Activated naive CD8-positive, alpha-beta T cell treated with anti-CD3 and anti-CD28 coated beads, Interleukin-2, amount 50 U/mL, for 24 hours (primary cell): ENCODE measurements at regions not wholly inside any gene's neighbourhood (a gene's known extent, or its start where the extent isn't known, plus 50 kb on each side); places are given as distances from the start of the nearest gene placed in this dataset.

Experiments used
- ATAC-seq: fragments of 150-1000 bp; cut with Tn5 transposase; one replicate; pipeline ENCODE4 v1.10.0; 2021
- DNase-seq: peaks from one replicate; pipeline ENCODE4 v3.0.0; 2021
- H3K27ac Mint-ChIP-seq: one replicate; pipeline ENCODE4 v1.8.0; 2021; ENCODE audit warnings: mild to moderate bottlenecking, mixed read lengths
- H3K27me3 Mint-ChIP-seq: one replicate; pipeline ENCODE4 v1.8.0; 2021; ENCODE audit warnings: mixed read lengths
- H3K36me3 Mint-ChIP-seq: one replicate; pipeline ENCODE4 v1.8.0; 2021; ENCODE audit warnings: low read depth, mixed read lengths
- H3K4me1 Mint-ChIP-seq: one replicate; pipeline ENCODE4 v1.8.0; 2021; ENCODE audit warnings: mixed read lengths
- H3K4me3 Mint-ChIP-seq: one replicate; pipeline ENCODE4 v1.8.0; 2021; ENCODE audit warnings: mild to moderate bottlenecking, moderate library complexity, mixed read lengths
- H3K9me3 Mint-ChIP-seq: one replicate; pipeline ENCODE4 v1.8.0; 2021; ENCODE audit warnings: mixed read lengths

DNA sequence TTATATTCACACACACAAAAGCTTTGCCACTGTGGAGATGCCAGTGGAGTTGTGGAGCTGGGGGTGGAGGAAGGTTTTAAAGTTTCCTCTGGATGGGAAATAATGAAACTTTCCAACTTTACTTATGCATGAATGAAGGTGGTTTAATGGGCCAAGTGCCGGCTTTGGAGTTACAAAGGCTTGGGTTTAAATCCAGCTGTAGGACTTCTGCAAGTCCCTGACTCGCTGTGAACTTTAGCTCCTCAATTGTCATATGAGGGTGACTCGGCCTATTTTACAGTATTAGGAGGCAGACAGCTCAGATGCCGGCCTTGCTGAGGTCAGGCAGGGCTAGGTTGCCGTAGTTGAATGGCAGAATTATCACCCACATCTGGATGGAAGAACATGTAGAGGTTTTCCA is 415.8 kb upstream of the TRIB2 start:
- H3K4me1 Mint-ChIP-seq = peaks cover 39% of the 10 kb centered on the region
- H3K27ac Mint-ChIP-seq = no peak overlapping the region
- peaks cover 4% of the 10 kb centered on the region for H3K27me3 Mint-ChIP-seq
- no peaks in the 10 kb centered on the region for H3K36me3 Mint-ChIP-seq
- H3K9me3 Mint-ChIP-seq = no peaks in the 10 kb centered on the region
- no peak overlapping the region for H3K4me3 Mint-ChIP-seq
- DNase-seq (no peak), ATAC-seq (no peak)

DNA sequence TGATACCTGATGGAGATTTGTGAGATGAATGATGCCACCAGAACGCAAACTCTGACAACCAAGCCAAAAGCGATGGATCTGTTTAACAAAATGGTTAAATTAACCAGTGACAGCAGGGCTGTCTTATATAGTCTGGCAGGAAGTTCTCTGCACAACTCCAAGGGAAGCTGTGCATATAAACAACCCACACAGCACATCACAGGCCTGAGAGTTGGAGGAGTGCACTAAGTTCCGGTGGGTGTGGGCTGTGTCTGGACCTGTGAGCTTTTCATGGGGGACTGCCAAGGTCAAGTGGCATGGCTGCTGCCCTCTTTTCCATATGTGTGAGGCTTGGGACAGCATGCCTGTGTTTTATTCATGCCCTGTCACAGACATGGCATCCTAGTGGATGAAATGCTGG is 414.6 kb upstream of the TRIB2 start:
- no peak overlapping the region for H3K4me3 Mint-ChIP-seq
- H3K9me3 Mint-ChIP-seq = no peaks in the 10 kb centered on the region
- H3K4me1 Mint-ChIP-seq = peaks cover 31% of the 10 kb centered on the region
- no peak overlapping the region for H3K27ac Mint-ChIP-seq
- no peaks in the 10 kb centered on the region for H3K36me3 Mint-ChIP-seq
- ATAC-seq (no peak), DNase-seq (no peak)
- peaks cover under 1% of the 10 kb centered on the region for H3K27me3 Mint-ChIP-seq

DNA sequence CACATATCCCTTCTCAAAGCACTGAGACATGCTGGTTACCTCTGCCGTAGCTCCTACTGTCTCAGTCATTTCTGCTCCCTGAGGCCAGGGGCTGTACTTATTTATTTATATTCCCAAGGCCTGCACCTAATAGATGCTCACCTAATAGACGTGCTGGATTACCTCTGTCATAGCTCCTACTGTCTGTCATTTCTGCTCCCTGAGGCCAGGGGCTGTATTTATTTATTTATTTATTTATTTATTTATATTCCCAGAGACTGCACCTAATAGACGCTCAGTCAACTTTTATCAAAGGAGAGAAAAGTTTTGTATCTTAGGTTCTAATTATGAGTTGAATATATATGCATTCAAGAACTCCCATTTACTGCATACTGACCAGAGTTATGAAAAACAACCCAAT is 414.0 kb upstream of the TRIB2 start:
- DNase-seq (no peak), ATAC-seq (no peak)
- no peaks in the 10 kb centered on the region for H3K9me3 Mint-ChIP-seq
- no peaks in the 10 kb centered on the region for H3K27me3 Mint-ChIP-seq
- no peaks in the 10 kb centered on the region for H3K36me3 Mint-ChIP-seq
- no peak overlapping the region for H3K4me3 Mint-ChIP-seq
- no peak overlapping the region for H3K27ac Mint-ChIP-seq
- H3K4me1 Mint-ChIP-seq = peaks cover 31% of the 10 kb centered on the region

DNA sequence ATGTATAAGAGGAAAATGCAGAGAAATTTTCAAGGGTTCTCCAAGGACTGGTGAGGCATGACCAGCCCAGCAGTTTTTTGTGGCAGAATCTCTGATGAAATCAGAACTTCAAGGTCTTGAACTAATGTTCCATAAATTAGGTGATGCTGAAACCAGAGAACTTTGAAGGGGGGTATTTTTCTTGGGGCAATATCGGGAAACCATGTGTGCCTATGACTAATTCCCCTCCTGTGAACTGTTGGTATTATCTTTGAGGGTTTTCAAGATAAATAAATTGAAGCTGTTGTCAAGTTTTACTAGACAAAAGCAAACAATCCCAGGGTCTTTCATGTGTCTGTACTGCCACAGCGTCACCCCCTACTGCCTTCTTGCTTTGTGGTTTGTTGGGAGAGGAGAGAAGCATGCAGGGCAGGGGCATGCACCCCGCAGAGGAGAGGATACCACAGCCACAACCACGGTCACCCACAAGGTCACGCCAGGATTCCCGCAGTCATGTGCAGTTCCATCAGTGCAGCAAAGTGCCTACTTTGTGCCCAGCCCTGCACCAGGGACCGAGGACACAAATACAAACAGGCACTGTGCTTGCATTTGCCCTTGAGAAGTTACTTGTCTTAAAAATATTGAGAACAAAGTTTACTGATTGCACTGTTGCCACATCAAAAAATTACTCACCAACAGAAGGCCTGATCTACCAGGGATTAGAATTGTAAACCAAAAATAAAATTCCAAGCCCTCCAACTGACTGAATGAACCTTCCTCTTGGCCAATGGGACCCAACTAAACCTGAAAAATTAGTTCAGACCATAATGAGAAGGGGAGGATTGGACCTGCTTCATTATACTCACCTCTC is 413.3 kb upstream of the TRIB2 start:
- no peaks in the 10 kb centered on the region for H3K36me3 Mint-ChIP-seq
- H3K27ac Mint-ChIP-seq = peak overlapping the region; percentile 40
- H3K9me3 Mint-ChIP-seq = no peaks in the 10 kb centered on the region
- ATAC-seq = peak; percentile 48
- H3K27me3 Mint-ChIP-seq = no peaks in the 10 kb centered on the region
- peaks cover 31% of the 10 kb centered on the region for H3K4me1 Mint-ChIP-seq
- H3K4me3 Mint-ChIP-seq = no peak overlapping the region
- peak; percentile 27 for DNase-seq

- DNase-seq (no peak), ATAC-seq (no peak)
- H3K36me3 Mint-ChIP-seq = no peaks in the 10 kb centered on the region
- peaks cover 36% of the 10 kb centered on the region for H3K4me1 Mint-ChIP-seq
- H3K27ac Mint-ChIP-seq = no peak overlapping the region
- no peaks in the 10 kb centered on the region for H3K9me3 Mint-ChIP-seq
- no peak overlapping the region for H3K4me3 Mint-ChIP-seq
- no peaks in the 10 kb centered on the region for H3K27me3 Mint-ChIP-seq
These were observed 412.1 kb upstream of the TRIB2 start for GRCh38 chr2:12304564-12305171.

DNA sequence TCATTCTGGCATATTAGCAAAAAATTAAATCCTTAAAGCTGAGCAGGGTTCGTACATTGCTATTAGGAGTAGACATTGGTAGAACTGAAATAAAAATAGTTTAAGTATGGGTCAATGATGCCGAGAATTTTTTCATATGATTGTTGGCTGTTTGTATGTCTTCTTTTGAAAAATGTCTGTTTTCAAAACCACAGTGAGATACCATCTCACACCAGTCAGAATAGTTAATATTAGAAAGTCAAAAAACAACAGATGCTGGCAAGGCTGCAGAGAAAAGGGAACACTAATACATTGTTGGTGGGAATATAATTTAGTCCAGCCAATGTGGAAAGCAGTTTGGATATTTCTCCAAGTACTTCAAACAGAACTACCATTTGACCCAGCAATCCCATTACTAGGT is 410.8 kb upstream of the TRIB2 start:
- DNase-seq (no peak), ATAC-seq (no peak)
- Mint-ChIP-seq H3K27me3 (no peaks in the 10 kb centered on the region), H3K27ac (no peak overlapping the region), H3K36me3 (no peaks in the 10 kb centered on the region), H3K4me1 (peaks cover 46% of the 10 kb centered on the region), H3K9me3 (no peaks in the 10 kb centered on the region), H3K4me3 (no peak overlapping the region)

- Mint-ChIP-seq H3K4me3 (no peak overlapping the region), H3K9me3 (no peaks in the 10 kb centered on the region), H3K27ac (no peak overlapping the region), H3K36me3 (no peaks in the 10 kb centered on the region), H3K4me1 (peaks cover 28% of the 10 kb centered on the region), H3K27me3 (no peaks in the 10 kb centered on the region)
- no peak for ATAC-seq
- DNase-seq = no peak
These were observed 406.3 kb upstream of the TRIB2 start for GRCh38 chr2:12310399-12310798.

DNA sequence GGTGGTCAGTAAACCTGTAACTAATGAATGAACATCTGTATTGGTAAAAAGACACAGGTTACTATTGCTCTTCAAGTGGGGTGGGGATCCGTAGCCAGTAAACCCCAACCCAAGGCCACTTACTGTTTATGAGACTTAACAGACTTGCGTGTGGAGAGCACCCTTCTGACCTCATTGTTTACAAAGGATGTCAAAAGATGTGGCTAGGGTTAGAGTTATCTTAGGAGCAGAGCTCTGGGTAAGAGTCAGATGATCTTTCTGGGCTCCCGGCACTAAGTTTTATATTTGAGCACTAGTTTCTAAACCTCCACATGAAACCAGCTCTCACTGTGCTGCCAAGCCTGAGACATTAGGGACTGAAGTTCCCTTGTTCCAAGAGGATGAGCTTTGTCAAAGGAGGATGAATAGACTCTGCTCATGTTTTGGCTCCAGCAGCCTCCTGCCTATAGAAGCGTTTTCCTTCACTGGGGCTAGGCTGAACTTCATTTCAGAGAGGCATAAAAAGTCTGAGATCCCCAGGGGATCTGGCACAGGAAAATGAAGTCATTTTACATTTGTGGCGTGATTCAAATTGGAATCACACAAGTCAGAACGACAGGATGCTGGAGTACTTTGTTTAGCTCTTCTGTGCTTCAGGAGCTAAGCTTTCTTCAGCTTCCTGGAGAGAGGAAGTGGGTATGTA is 403.1 kb upstream of the TRIB2 start:
- Mint-ChIP-seq H3K36me3 (no peaks in the 10 kb centered on the region), H3K9me3 (no peaks in the 10 kb centered on the region), H3K4me1 (peaks cover 28% of the 10 kb centered on the region), H3K27me3 (no peaks in the 10 kb centered on the region), H3K4me3 (no peak overlapping the region), H3K27ac (no peak overlapping the region)
- DNase-seq (no peak), ATAC-seq (no peak)

DNA sequence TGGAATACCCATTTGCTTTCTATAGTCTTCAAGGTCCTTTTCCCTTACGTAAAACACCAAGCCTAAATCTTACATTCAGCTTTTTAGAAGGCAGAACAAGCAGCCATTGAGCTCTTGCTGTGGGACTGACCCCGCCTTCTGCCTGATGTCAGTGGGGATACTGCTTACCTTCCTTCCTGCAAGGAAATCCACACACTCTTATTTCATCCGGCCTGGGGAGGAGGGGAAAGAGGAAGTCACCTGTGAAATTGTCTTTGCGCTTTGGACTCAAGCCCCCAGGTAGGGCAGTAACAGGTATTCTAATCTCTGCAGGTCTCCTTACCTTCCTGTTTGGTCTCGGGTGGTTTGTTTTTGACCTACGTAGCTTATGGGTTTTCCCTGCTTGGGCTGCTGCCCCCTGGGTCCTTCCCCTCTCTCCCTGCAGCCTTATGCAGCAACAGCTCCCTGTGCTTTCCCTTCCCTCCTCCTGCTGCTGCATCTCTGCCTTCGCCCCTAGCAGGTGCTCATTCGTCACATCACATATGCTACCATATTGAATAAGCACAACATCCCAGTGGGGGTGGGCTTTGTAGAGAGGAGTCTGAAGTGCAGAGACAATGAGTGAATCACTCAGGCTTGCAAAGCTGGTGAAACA is 402.5 kb upstream of the TRIB2 start:
- Mint-ChIP-seq H3K4me3 (no peak overlapping the region), H3K27me3 (no peaks in the 10 kb centered on the region), H3K4me1 (peaks cover 25% of the 10 kb centered on the region), H3K27ac (peak overlapping the region; percentile 1), H3K36me3 (no peaks in the 10 kb centered on the region), H3K9me3 (no peaks in the 10 kb centered on the region)
- no peak for DNase-seq
- no peak for ATAC-seq

GRCh38 chr2:12315224-12315623 is 401.5 kb upstream of the TRIB2 start:
- Mint-ChIP-seq H3K4me3 (no peak overlapping the region), H3K27ac (no peak overlapping the region), H3K4me1 (peaks cover 23% of the 10 kb centered on the region), H3K27me3 (no peaks in the 10 kb centered on the region), H3K9me3 (no peaks in the 10 kb centered on the region), H3K36me3 (no peaks in the 10 kb centered on the region)
- no peak for ATAC-seq
- no peak for DNase-seq

- H3K9me3 Mint-ChIP-seq = no peaks in the 10 kb centered on the region
- no peak overlapping the region for H3K27ac Mint-ChIP-seq
- H3K27me3 Mint-ChIP-seq = no peaks in the 10 kb centered on the region
- H3K4me1 Mint-ChIP-seq = peaks cover 25% of the 10 kb centered on the region
- DNase-seq = no peak
- no peaks in the 10 kb centered on the region for H3K36me3 Mint-ChIP-seq
- H3K4me3 Mint-ChIP-seq = no peak overlapping the region
- ATAC-seq = no peak
These were observed 400.3 kb upstream of the TRIB2 start for GRCh38 chr2:12316476-12316875.

GRCh38 chr2:12317286-12317685 is 399.4 kb upstream of the TRIB2 start:
- no peak overlapping the region for H3K27ac Mint-ChIP-seq

DNA sequence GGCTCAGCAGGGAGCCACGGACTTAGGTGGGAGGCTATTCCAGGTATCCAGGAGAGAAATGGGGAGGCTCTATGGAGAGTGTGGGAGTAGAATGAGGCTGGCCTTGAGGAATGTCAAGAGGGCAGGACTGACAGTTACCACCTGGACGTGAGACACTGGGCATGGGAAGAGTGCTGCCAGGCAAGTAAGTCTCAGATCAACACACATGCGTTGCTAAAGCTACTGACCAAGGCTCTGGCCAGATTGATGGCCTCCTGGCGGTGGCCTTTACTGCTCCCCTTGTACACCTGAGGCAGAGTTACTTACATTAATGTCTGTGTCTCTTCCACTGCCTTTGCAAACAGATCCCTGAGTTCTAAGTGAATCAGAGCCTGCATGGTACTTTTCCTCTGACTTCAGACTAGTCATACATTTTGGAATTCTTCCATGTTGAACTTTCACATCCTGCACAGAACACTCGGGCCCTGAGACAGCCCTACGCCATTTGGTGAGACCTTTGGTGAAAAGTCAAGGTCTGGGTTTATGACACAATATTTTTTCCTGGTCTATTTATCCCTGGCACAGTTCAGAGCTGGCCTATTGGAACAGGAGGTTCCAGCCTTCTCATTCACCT is 398.8 kb upstream of the TRIB2 start:
- peaks cover 25% of the 10 kb centered on the region for H3K4me1 Mint-ChIP-seq
- H3K27me3 Mint-ChIP-seq = no peaks in the 10 kb centered on the region
- H3K36me3 Mint-ChIP-seq = no peaks in the 10 kb centered on the region
- H3K27ac Mint-ChIP-seq = no peak overlapping the region
- H3K4me3 Mint-ChIP-seq = no peak overlapping the region
- ATAC-seq = no peak
- no peaks in the 10 kb centered on the region for H3K9me3 Mint-ChIP-seq
- DNase-seq = no peak

More at GRCh38 chr2:12317286-12317685, 399.4 kb upstream of the TRIB2 start:
- no peaks in the 10 kb centered on the region for H3K36me3 Mint-ChIP-seq
- ATAC-seq = no peak
- peaks cover 25% of the 10 kb centered on the region for H3K4me1 Mint-ChIP-seq
- no peak overlapping the region for H3K4me3 Mint-ChIP-seq
- H3K27me3 Mint-ChIP-seq = no peaks in the 10 kb centered on the region
- H3K9me3 Mint-ChIP-seq = no peaks in the 10 kb centered on the region
- no peak for DNase-seq

DNA sequence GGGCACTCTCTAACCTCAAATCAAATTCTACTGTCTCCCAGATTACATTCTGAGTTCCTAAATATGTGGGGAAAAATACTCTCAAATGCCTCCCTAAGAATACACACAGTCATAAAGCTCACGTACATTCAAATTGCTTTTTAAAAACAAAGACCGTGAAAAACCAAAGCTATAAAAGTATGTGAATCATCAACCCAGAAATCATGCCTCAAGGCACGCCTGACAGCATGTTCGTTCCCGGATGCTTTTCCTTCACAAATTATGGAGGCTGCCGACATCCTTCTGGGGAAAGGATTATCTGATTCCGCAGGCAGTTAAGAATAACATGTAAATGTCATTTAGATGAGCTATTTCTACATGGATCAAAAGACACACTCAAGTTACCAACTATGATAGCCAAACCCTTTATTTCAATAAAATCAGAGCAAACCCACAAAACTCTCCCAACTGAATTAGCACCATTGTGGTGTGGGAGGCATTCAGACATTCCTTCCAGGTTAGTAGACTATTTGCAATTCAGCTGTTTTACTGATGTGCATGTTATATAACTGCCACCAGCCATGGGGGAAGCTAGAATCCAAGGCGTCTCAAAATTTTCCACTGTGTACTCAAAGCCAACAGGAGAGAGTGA is 398.2 kb upstream of the TRIB2 start:
- Mint-ChIP-seq H3K9me3 (no peaks in the 10 kb centered on the region), H3K27ac (no peak overlapping the region), H3K4me1 (peaks cover 21% of the 10 kb centered on the region), H3K36me3 (no peaks in the 10 kb centered on the region), H3K4me3 (no peak overlapping the region), H3K27me3 (no peaks in the 10 kb centered on the region)
- no peak for ATAC-seq
- DNase-seq = no peak
